ENCODE measurements at regions not wholly inside any gene's neighbourhood (a gene's known extent, or its start where the extent isn't known, plus 50 kb on each side); places are given as distances from the start of the nearest gene placed in this dataset.
A peak's percentile ranks its signal among the peaks of the same experiment; 100 is the strongest.

GRCh38 chr12:5374713-5375112 is 57.2 kb upstream of the NTF3 start:
- no peak for TF ChIP-seq CTCF (IDR thresholded peaks at IDR 0.05; ENCODE audit: low read depth, low read length, missing control alignments)
- no peak for DNase-seq (ENCODE audit: extremely low read depth, low read depth)
- H3K4me3 ChIP-seq (replicated peaks; ENCODE audit: low read depth, low read length), result no peak overlapping the region

- no peak for TF ChIP-seq CTCF (IDR thresholded peaks at IDR 0.05; ENCODE audit: low read depth, low read length, missing control alignments)
- H3K4me3 ChIP-seq (replicated peaks; ENCODE audit: low read depth, low read length), result no peak overlapping the region
- DNase-seq (ENCODE audit: extremely low read depth, low read depth), result no peak
Measured at GRCh38 chr12:5375547-5376295, 56.2 kb upstream of the NTF3 start.

- no peak for DNase-seq (ENCODE audit: extremely low read depth, low read depth)
- no peak overlapping the region for H3K4me3 ChIP-seq (replicated peaks; ENCODE audit: low read depth, low read length)
- TF ChIP-seq CTCF (IDR thresholded peaks at IDR 0.05; ENCODE audit: low read depth, low read length, missing control alignments), result no peak
Measured at GRCh38 chr12:5376591-5377207, 55.2 kb upstream of the NTF3 start.

- no peak for TF ChIP-seq CTCF (IDR thresholded peaks at IDR 0.05; ENCODE audit: low read depth, low read length, missing control alignments)
- H3K4me3 ChIP-seq (replicated peaks; ENCODE audit: low read depth, low read length), result no peak overlapping the region
- peak; percentile 21 for DNase-seq (ENCODE audit: extremely low read depth, low read depth)
Measured at GRCh38 chr12:5377997-5378592, 53.8 kb upstream of the NTF3 start.

- H3K4me3 ChIP-seq (replicated peaks; ENCODE audit: low read depth, low read length), result no peak overlapping the region
- TF ChIP-seq CTCF (IDR thresholded peaks at IDR 0.05; ENCODE audit: low read depth, low read length, missing control alignments), result no peak
- DNase-seq (ENCODE audit: extremely low read depth, low read depth), result no peak
Measured at GRCh38 chr12:5379749-5380496, 52.0 kb upstream of the NTF3 start.
